Naive thymus-derived CD4-positive, alpha-beta T cell (primary cell): ENCODE measurements at regions not wholly inside any gene's neighbourhood (a gene's known extent, or its start where the extent isn't known, plus 50 kb on each side); places are given as distances from the start of the nearest gene placed in this dataset.
"Not testable (repeated sequence)": the region's sequence is repeated elsewhere in the genome, so short reads cannot be mapped to it uniquely, and the experiment has no call there.

Experiments used
- ATAC-seq: fragments of 150-1000 bp; cut with Tn5 transposase; 2 replicates; pipeline ENCODE4 v1.10.0; 2021; ENCODE audit warnings: mild to moderate bottlenecking, moderate library complexity
- CTCF ChIA-PET: fragments of 350-600 bp; sonication (Branson Sonifier 250); formaldehyde crosslinking; loops from one replicate; lab custom pipeline; 2021; ENCODE audit warnings: antibody characterized with exemption; lab: Charles Lee
- POLR2A ChIA-PET: fragments of 350-600 bp; sonication (Branson Sonifier 250); formaldehyde crosslinking; loops from one replicate; lab custom pipeline; 2021; ENCODE audit warnings: antibody characterized with exemption, inconsistent platforms; lab: Charles Lee
- DNase-seq, 9 donors: peaks; one replicate each; pipeline versions ENCODE4 v3.0.0 to v3.0.0-alpha.2; 2020 to 2022; ENCODE audit warnings: mixed read lengths in 1 of 9
- H3K27ac ChIP-seq: one replicate; pipeline ENCODE4 v1.7.0; 2013; ENCODE audit warnings: mild to moderate bottlenecking, low read depth, low read length, moderate library complexity
- H3K27me3 ChIP-seq, 2 donors: one replicate each; pipeline ENCODE4 v1.7.0; 2013; ENCODE audit warnings: low read length in 2 of 2, mild to moderate bottlenecking in 2 of 2, moderate library complexity in 2 of 2; ENCODE audit not compliant: control insufficient read depth in 2 of 2, insufficient read depth in 2 of 2
- H3K36me3 ChIP-seq, 3 experiments: 1 replicate in 2 of 3; 2 replicates in 1 of 3; pipeline ENCODE4 v1.7.0; 2013; ENCODE audit warnings: low read length in 3 of 3, mild to moderate bottlenecking in 3 of 3, moderate library complexity in 1 of 3; ENCODE audit not compliant: insufficient read depth in 3 of 3, control insufficient read depth in 2 of 3
- H3K4me1 ChIP-seq, 2 donors: one replicate each; pipeline ENCODE4 v1.7.0; 2013; ENCODE audit warnings: low read length in 2 of 2, mild to moderate bottlenecking in 2 of 2, moderate library complexity in 1 of 2; ENCODE audit not compliant: control insufficient read depth in 2 of 2, insufficient read depth in 2 of 2
- H3K4me3 ChIP-seq: 2 replicates; pipeline ENCODE4 v1.7.0; 2013; ENCODE audit warnings: mild to moderate bottlenecking, low read length
- H3K9me3 ChIP-seq, 3 experiments: 1 replicate in 2 of 3; 2 replicates in 1 of 3; pipeline ENCODE4 v1.7.0; 2013; ENCODE audit warnings: low read length in 3 of 3; ENCODE audit not compliant: control insufficient read depth in 2 of 3
- H3K27ac Mint-ChIP-seq, 9 donors: one replicate each; pipeline ENCODE4 v1.8.0; 2020 to 2022; ENCODE audit warnings: mixed read lengths in 9 of 9, mild to moderate bottlenecking in 8 of 9, moderate library complexity in 5 of 9, inconsistent platforms in 2 of 9
- H3K27me3 Mint-ChIP-seq, 5 donors: one replicate each; pipeline ENCODE4 v1.8.0; 2021 to 2022; ENCODE audit warnings: mixed read lengths in 5 of 5, mild to moderate bottlenecking in 1 of 5
- H3K36me3 Mint-ChIP-seq, 5 donors: one replicate each; pipeline ENCODE4 v1.8.0; 2020 to 2022; ENCODE audit warnings: mixed read lengths in 5 of 5, mild to moderate bottlenecking in 3 of 5, inconsistent platforms in 1 of 5
- H3K4me1 Mint-ChIP-seq, 7 donors: one replicate each; pipeline ENCODE4 v1.8.0; 2020 to 2022; ENCODE audit warnings: mixed read lengths in 7 of 7, mild to moderate bottlenecking in 3 of 7, inconsistent platforms in 1 of 7
- H3K4me3 Mint-ChIP-seq, 10 donors: one replicate each; pipeline ENCODE4 v1.8.0; 2020 to 2022; ENCODE audit warnings: mild to moderate bottlenecking in 10 of 10, mixed read lengths in 10 of 10, moderate library complexity in 6 of 10, inconsistent platforms in 2 of 10
- H3K9me3 Mint-ChIP-seq, 11 donors: one replicate each; pipeline ENCODE4 v1.8.0; 2020 to 2022; ENCODE audit warnings: mixed read lengths in 11 of 11, mild to moderate bottlenecking in 4 of 11, inconsistent platforms in 1 of 11, moderate library complexity in 1 of 11
- intact Hi-C, 2 donors: fragments of 100-400 bp; cut with micrococcal nuclease; formaldehyde crosslinking; loops; one replicate each; pipeline ENCODE4 v1.15.1; 2023

DNA sequence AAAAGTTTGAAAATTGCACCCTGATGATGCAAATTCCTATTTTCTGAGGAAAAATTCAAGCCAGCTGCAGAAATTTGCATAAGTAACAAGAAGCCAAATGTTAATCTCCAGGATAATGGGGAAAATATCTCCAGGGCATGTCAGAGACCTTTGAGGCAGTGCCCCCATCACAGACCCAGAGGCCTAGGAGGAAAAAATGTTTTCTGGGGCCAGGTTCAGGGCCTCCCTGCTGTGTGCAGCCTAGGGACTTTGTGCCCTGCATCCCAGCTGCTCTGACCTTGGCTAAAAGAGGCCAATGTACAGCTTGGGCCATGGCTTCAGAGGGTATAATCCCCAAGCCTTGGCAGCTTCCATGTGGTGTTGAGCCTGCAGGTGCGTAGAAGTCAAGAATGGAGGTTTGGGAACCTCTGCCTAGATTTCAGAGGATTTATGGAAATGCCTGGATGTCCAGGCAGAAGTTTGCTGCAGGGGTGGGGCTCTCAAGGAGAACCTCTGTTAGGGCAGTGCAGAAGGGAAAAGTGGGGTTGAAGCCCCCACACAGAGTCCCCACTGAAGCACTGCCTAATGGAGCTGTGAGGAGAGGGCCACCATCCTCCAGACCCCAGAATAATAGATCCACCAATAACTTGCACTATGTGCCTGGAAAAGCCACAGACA lies 51.7 kb upstream of the NDUFV2 start:
- DNase-seq, H3K4me1 ChIP-seq, H3K4me3 ChIP-seq, H3K27ac ChIP-seq, CTCF ChIA-PET, H3K27ac Mint-ChIP-seq, intact Hi-C loops, H3K9me3 ChIP-seq, H3K27me3 Mint-ChIP-seq, H3K4me3 Mint-ChIP-seq, POLR2A ChIA-PET, ATAC-seq, H3K36me3 ChIP-seq, H3K27me3 ChIP-seq: not testable (repeated sequence)
- peaks cover 0 to 14% (median 6%) of the 10 kb centered on the region in 5 donors for H3K36me3 Mint-ChIP-seq
- H3K4me1 Mint-ChIP-seq = peaks cover 0 to 13% (median 0%) of the 10 kb centered on the region in 7 donors
- peaks cover 0 to 47% (median 16%) of the 10 kb centered on the region in 11 donors for H3K9me3 Mint-ChIP-seq
